ENCODE measurements at regions not wholly inside any gene's neighbourhood (a gene's known extent, or its start where the extent isn't known, plus 50 kb on each side); places are given as distances from the start of the nearest gene placed in this dataset.

DNA sequence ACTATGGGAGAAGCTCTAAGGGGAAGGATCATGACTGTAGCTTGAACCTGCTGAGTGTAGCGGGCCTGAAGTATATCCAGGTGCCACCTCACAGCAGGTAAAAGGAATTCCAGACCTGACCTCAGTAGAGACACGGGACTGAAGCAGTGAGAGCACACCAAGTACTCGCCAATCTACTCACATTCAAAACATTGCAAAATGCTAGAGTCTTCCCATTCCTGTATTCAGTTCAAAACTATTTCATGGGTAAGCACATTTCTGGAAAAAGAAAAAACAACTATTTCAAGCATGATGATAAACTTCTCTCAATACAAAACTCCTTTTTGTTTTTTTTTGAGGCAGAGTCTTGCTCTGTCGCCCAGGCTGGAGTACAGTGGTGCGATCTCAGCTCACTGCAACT is 121.9 kb upstream of the AUTS2 start:
- DNase-seq (ENCODE audit: low read depth in 1 of 2, low spot score in 2 of 2) (no peak), FAIRE-seq (no peak)
- no peak overlapping the region for H2BK120ac ChIP-seq (replicated peaks; ENCODE audit: low read depth, low read length)
- POLR2A ChIA-PET (ENCODE audit: partially characterized antibody): no interaction called here
- H2BK12ac ChIP-seq (ENCODE audit: low read depth, low read length): no peak overlapping the region
- H2BK15ac ChIP-seq (ENCODE audit: low read length): no peak overlapping the region
- H3K4me2 ChIP-seq (ENCODE audit: insufficient read depth in 1 of 2, low read depth in 2 of 2, low read length in 2 of 2): no peak overlapping the region
- no peaks in the 10 kb centered on the region for H3K23me2 ChIP-seq (ENCODE audit: low read depth, low read length)
- no peak overlapping the region for H3K9ac ChIP-seq (replicated peaks in 1 of 4; ENCODE audit: extremely low read depth in 1 of 4, low read depth in 3 of 4, low read length in 3 of 4)
- H4K91ac ChIP-seq (replicated peaks; ENCODE audit: insufficient read length, low read length): no peak overlapping the region
- H3K56ac ChIP-seq (replicated peaks; ENCODE audit: insufficient read length, low read depth, low read length): no peak overlapping the region
- no peak overlapping the region for H4K8ac ChIP-seq (ENCODE audit: extremely low read depth, insufficient read depth, low read length)
- no peak overlapping the region for H2AFZ ChIP-seq (ENCODE audit: low read length)
- no peak overlapping the region for H3K23ac ChIP-seq (ENCODE audit: insufficient read length)
- H3K79me1 ChIP-seq (ENCODE audit: low read depth, low read length): no peaks in the 10 kb centered on the region
- no peak overlapping the region for H3K14ac ChIP-seq (ENCODE audit: insufficient read length)
- no peak overlapping the region for H2AK5ac ChIP-seq (ENCODE audit: low read depth, low read length)
- CTCF ChIA-PET (ENCODE audit: partially characterized antibody): interaction anchor here (0.7 kb wide), 1 partner anchor 20 kb away, joined by 6 read pairs; no protein-coding TSS in a partner anchor
- no peak overlapping the region for H3K18ac ChIP-seq (ENCODE audit: extremely low read depth, low read length)
- H3K9me3 ChIP-seq (ENCODE audit: insufficient read depth in 2 of 2, low read depth in 1 of 2, low read length in 1 of 2): no peaks in the 10 kb centered on the region
- no peak overlapping the region for H4K5ac ChIP-seq (ENCODE audit: insufficient read length, low read depth, low read length)
- 96% methylated on average over 5 of the region's 5 CpGs; no CpG with 5 or more reads in 1 of the 2 experiments for WGBS, 2 experiments (ENCODE audit: extremely low coverage in 1 of 2, insufficient coverage in 1 of 2, insufficient read length in 1 of 2, insufficient replicate concordance in 2 of 2, low coverage in 1 of 2, low lambda C conversion rate in 2 of 2, missing lambda C conversion rate in 1 of 2)
- H3K4me1 ChIP-seq (replicated peaks in 1 of 4; ENCODE audit: control insufficient read depth in 3 of 4, insufficient read depth in 4 of 4, low read length in 3 of 4): no peaks in the 10 kb centered on the region
- H3K36me3 ChIP-seq (ENCODE audit: control insufficient read depth in 2 of 4, insufficient read depth in 4 of 4, low read length in 3 of 4): no peaks in the 10 kb centered on the region
- H2BK5ac ChIP-seq (ENCODE audit: low read depth, low read length): no peak overlapping the region
- no peak overlapping the region for H3K4me3 ChIP-seq (ENCODE audit: extremely low read depth in 1 of 4, insufficient read depth in 2 of 4, low read depth in 3 of 4, low read length in 4 of 4)
- no peaks in the 10 kb centered on the region for H4K20me1 ChIP-seq (replicated peaks in 1 of 2; ENCODE audit: control insufficient read depth in 1 of 2, insufficient read depth in 2 of 2, low read length in 2 of 2)
- no peak overlapping the region for H2BK20ac ChIP-seq (ENCODE audit: low read length)
- H3K27me3 ChIP-seq (replicated peaks in 1 of 4; ENCODE audit: control insufficient read depth in 3 of 4, extremely low read depth in 1 of 4, insufficient read depth in 3 of 4, low read length in 3 of 4): no peaks in the 10 kb centered on the region
- H3K27ac ChIP-seq (ENCODE audit: low read depth, low read length): no peak overlapping the region
- H3K79me2 ChIP-seq (ENCODE audit: control insufficient read depth in 1 of 2, insufficient read depth in 2 of 2, low read length in 2 of 2): no peaks in the 10 kb centered on the region
- H3K4ac ChIP-seq (replicated peaks; ENCODE audit: insufficient read length, low read depth, low read length): no peak overlapping the region
- TF ChIP-seq RAD21 (IDR thresholded peaks at IDR 0.05 in 1 of 2, conservative IDR thresholded peaks at IDR 0.05 in 1 of 2; ENCODE audit: low read depth in 2 of 2, low read length in 2 of 2) (no peak), CTBP2 (IDR thresholded peaks at IDR 0.05; ENCODE audit: borderline replicate concordance, insufficient read depth, insufficient read length, low read length) (no peak), RXRA (IDR thresholded peaks at IDR 0.05; ENCODE audit: insufficient read depth, low read depth, low read length) (no peak), CEBPB (IDR thresholded peaks at IDR 0.05; ENCODE audit: low read depth, low read length) (no peak), SP2 (IDR thresholded peaks at IDR 0.05; ENCODE audit: low read length) (no peak), SIX5 (IDR thresholded peaks at IDR 0.05; ENCODE audit: low read depth, low read length) (no peak), CBX8 (IDR thresholded peaks at IDR 0.05; ENCODE audit: borderline replicate concordance, low read depth, low read length) (no peak), BACH1 (IDR thresholded peaks at IDR 0.05; ENCODE audit: low read length) (no peak), HDAC2 (IDR thresholded peaks at IDR 0.05; ENCODE audit: borderline replicate concordance in 1 of 2, low read depth in 2 of 2, low read length in 2 of 2) (no peak), ASH2L (IDR thresholded peaks at IDR 0.05; ENCODE audit: low read length) (no peak), SUZ12 (IDR thresholded peaks at IDR 0.05; ENCODE audit: low read length) (no peak), NANOG (IDR thresholded peaks at IDR 0.05; ENCODE audit: insufficient read depth, low read depth, low read length, poor library complexity, severe bottlenecking) (no peak), GABPA (IDR thresholded peaks at IDR 0.05; ENCODE audit: borderline replicate concordance, insufficient read depth, low read length) (no peak), EGR1 (IDR thresholded peaks at IDR 0.05; ENCODE audit: borderline replicate concordance, low read depth, low read length) (no peak), EP300 (IDR thresholded peaks at IDR 0.05; ENCODE audit: borderline replicate concordance in 1 of 2, low read depth in 2 of 2, low read length in 2 of 2) (no peak)

All from H1 (cell line).